PFSK-1 (cell line): ENCODE measurements at regions not wholly inside any gene's neighbourhood (a gene's known extent, or its start where the extent isn't known, plus 50 kb on each side); places are given as distances from the start of the nearest gene placed in this dataset.

Experiments
- FOXP2 ChIP-seq: optimal IDR thresholded peaks from 2 replicates; pipeline ENCODE3; 2011; ENCODE audit warnings: borderline replicate concordance, control low read depth, inconsistent platforms; ENCODE audit not compliant: insufficient read depth; ENCODE audit errors: extremely low read length, extremely low read depth
- POLR2AphosphoS5 ChIP-seq: IDR thresholded peaks from 2 replicates; pipeline ENCODE4 v1.6.1; 2012; ENCODE audit warnings: low read depth, mild to moderate bottlenecking, control low read depth, low read length, moderate library complexity
- REST ChIP-seq, 2 experiments: IDR thresholded peaks; 2 replicates each; pipeline versions ENCODE4 v1.6.1 to v1.8.0; 2011 to 2012; ENCODE audit warnings: low read depth in 2 of 2, low read length in 2 of 2, control low read depth in 1 of 2, inconsistent platforms in 1 of 2, mild to moderate bottlenecking in 1 of 2, moderate library complexity in 1 of 2; ENCODE audit not compliant: insufficient read depth in 1 of 2
- SIN3A ChIP-seq: IDR thresholded peaks from 2 replicates; pipeline ENCODE4 v1.6.1; 2012; ENCODE audit warnings: mild to moderate bottlenecking, low read length, moderate library complexity, borderline replicate concordance; ENCODE audit not compliant: insufficient read depth
- TAF1 ChIP-seq: IDR thresholded peaks from 2 replicates; pipeline ENCODE4 v1.6.1; 2012; ENCODE audit warnings: low read length, control low read depth, borderline replicate concordance; ENCODE audit not compliant: insufficient read depth

GRCh38 chr9:113788616-113789330, 87.3 kb upstream of the ZNF618 start:
- no peak for TF ChIP-seq POLR2AphosphoS5
- no peak for TF ChIP-seq TAF1
- no peak for TF ChIP-seq FOXP2

DNA sequence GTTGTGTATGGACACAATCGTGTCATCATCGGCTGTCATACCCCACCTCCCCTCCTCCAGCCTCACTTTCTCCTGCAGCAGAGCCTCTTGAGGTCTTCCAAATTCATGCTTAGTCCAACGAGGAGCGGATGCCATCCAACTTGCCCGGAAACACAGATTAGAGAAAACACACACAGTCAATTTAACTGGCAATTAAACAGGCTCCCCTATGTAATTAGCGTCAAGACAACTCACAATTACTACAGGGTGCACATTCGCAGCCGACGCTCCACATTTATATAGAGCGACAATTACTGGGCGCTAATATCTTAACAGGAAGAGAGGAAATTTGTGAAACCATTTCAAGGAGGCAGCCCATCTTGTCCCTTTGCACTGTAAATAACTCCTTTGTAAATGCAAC, 86.0 kb upstream of the ZNF618 start:
- TF ChIP-seq FOXP2 (no peak), POLR2AphosphoS5 (no peak), REST (IDR thresholded peaks at IDR 0.05; ENCODE audit: insufficient read depth in 1 of 2, low read depth in 2 of 2, low read length in 2 of 2) (no peak), TAF1 (no peak), SIN3A (no peak)

DNA sequence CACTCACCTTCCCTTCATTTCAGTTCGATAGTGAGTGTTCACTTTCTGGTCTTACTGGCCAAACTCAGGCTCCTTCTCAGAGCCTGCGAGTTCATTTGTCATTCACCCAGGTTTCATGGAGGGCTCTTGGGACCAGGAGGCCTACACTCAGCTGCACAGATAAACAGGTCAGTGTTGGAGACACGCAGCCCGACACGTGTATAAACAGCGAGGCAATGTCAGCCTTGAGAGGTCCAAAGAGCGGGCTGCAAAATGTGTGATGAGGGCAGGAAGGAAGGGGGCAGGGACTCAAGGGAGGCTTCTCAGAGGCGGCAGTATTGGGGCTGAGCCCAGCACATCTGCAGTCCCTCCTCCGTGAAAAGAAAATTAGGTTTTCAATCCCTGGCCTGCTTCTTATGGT, 82.6 kb upstream of the ZNF618 start:
- TF ChIP-seq FOXP2 (no peak), SIN3A (no peak), REST (IDR thresholded peaks at IDR 0.05; ENCODE audit: insufficient read depth in 1 of 2, low read depth in 2 of 2, low read length in 2 of 2) (no peak), TAF1 (no peak), POLR2AphosphoS5 (no peak)

GRCh38 chr9:113794721-113795120, 81.4 kb upstream of the ZNF618 start:
- no peak for TF ChIP-seq TAF1
- TF ChIP-seq FOXP2 = no peak
- TF ChIP-seq SIN3A = no peak
- TF ChIP-seq POLR2AphosphoS5 = no peak
- no peak for TF ChIP-seq REST (IDR thresholded peaks at IDR 0.05; ENCODE audit: insufficient read depth in 1 of 2, low read depth in 2 of 2, low read length in 2 of 2)

DNA sequence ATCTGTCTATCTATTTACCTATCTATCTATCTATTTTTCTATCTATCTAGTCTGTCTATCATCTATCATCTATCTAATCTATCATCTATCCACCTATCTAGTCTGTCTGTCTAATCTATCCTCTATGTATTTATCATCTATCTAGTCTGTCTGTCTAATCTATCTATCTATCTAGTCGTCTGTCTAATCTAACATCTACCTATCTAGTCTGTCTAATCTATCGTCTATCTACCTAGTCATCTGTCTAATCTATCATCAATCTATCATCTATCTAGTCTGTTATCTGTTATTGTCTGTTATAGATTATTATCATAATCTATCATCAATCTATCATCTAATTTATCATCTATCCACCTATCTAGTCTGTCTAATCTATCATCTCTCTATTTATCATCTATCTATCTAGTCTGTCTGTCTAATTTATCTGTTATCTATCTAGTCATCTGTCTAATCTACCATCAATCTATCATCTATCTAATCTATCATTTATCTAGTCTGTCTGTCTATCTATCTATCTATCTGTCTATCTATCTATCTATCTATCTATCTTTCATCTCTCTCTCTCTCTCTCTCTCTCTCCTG, 80.2 kb upstream of the ZNF618 start:
- TF ChIP-seq SIN3A = no peak
- TF ChIP-seq POLR2AphosphoS5 = no peak
- no peak for TF ChIP-seq REST (IDR thresholded peaks at IDR 0.05; ENCODE audit: insufficient read depth in 1 of 2, low read depth in 2 of 2, low read length in 2 of 2)
- no peak for TF ChIP-seq TAF1
- TF ChIP-seq FOXP2 = no peak
